Right lobe of liver (tissue), 4 donors: ENCODE measurements at regions not wholly inside any gene's neighbourhood (a gene's known extent, or its start where the extent isn't known, plus 50 kb on each side); places are given as distances from the start of the nearest gene placed in this dataset.

Experiments
- POLR2A ChIP-seq: fragments of 450-650 bp; IDR thresholded peaks from one replicate; pipeline ENCODE4 v1.6.1; 2017; ENCODE audit warnings: antibody characterized with exemption, mild to moderate bottlenecking
- TF ChIP-seq, protein P1 (sequence below), 4 donors: fragments of 200-600 bp in 3 of 4; fragments of 450-650 bp in 1 of 4; IDR thresholded peaks; one replicate each; pipeline versions ENCODE4 v1.5.1 to v1.8.0; 2016 to 2022; ENCODE audit warnings: antibody characterized with exemption in 4 of 4, mild to moderate bottlenecking in 2 of 4
- donor health status: DM: no; HTN: no; CAD: no.
- donor health status: DM: no; HTN: no; CAD: no.
- donor health status: DM: no; HTN: yes; CAD: no.

DNA sequence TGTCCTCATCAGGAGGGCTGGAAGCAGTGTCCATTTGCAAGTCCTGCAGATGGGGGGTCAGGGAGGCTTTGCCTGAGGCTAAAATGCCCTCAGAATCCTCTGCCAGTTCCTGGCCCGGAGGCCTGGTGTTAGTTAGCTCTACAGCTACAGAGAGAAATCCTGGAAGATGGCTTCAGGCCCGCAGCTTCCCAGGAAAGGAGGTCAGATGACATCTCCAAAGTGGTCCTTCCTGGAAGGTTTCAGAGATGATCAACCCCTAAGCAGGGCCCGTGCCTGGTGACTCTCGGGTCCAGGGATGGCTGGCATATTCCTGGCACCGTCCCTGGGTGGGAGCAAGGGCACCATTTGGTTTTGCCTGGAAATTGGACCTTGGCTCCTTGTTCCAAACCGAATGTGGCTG lies 959.1 kb downstream of the BRD1 start:
- TF ChIP-seq, protein P1, sequence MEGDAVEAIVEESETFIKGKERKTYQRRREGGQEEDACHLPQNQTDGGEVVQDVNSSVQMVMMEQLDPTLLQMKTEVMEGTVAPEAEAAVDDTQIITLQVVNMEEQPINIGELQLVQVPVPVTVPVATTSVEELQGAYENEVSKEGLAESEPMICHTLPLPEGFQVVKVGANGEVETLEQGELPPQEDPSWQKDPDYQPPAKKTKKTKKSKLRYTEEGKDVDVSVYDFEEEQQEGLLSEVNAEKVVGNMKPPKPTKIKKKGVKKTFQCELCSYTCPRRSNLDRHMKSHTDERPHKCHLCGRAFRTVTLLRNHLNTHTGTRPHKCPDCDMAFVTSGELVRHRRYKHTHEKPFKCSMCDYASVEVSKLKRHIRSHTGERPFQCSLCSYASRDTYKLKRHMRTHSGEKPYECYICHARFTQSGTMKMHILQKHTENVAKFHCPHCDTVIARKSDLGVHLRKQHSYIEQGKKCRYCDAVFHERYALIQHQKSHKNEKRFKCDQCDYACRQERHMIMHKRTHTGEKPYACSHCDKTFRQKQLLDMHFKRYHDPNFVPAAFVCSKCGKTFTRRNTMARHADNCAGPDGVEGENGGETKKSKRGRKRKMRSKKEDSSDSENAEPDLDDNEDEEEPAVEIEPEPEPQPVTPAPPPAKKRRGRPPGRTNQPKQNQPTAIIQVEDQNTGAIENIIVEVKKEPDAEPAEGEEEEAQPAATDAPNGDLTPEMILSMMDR (IDR thresholded peaks at IDR 0.05): no peak
- no peak for TF ChIP-seq POLR2A
